Skeletal muscle satellite cell (primary cell): ENCODE measurements at regions not wholly inside any gene's neighbourhood (a gene's known extent, or its start where the extent isn't known, plus 50 kb on each side); places are given as distances from the start of the nearest gene placed in this dataset.
"Not testable (repeated sequence)": the region's sequence is repeated elsewhere in the genome, so short reads cannot be mapped to it uniquely, and the experiment has no call there.

Experiments
- H3K27me3 ChIP-seq: 2 replicates; pipeline ENCODE4 v1.7.0; 2013; ENCODE audit warnings: low read length; ENCODE audit not compliant: control insufficient read depth, insufficient read depth
- H3K36me3 ChIP-seq: 2 replicates; pipeline ENCODE4 v1.7.0; 2013; ENCODE audit warnings: mild to moderate bottlenecking, control low read depth, low read length; ENCODE audit not compliant: insufficient read depth
- H3K4me1 ChIP-seq: 2 replicates; pipeline ENCODE4 v1.7.0; 2013; ENCODE audit warnings: low read length; ENCODE audit not compliant: control insufficient read depth, insufficient read depth
- H3K4me2 ChIP-seq: 2 replicates; pipeline ENCODE4 v1.7.0; 2013; ENCODE audit warnings: mild to moderate bottlenecking, low read length
- H3K4me3 ChIP-seq: 2 replicates; pipeline ENCODE4 v1.7.0; 2013; ENCODE audit warnings: low read length
- H3K9ac ChIP-seq: 2 replicates; pipeline ENCODE4 v1.7.0; 2013; ENCODE audit warnings: mild to moderate bottlenecking, low read depth, low read length, moderate library complexity
- H3K9me3 ChIP-seq: replicated peaks from 2 replicates; pipeline ENCODE4 v1.7.0; 2013; ENCODE audit warnings: mild to moderate bottlenecking, control low read depth, low read length

DNA sequence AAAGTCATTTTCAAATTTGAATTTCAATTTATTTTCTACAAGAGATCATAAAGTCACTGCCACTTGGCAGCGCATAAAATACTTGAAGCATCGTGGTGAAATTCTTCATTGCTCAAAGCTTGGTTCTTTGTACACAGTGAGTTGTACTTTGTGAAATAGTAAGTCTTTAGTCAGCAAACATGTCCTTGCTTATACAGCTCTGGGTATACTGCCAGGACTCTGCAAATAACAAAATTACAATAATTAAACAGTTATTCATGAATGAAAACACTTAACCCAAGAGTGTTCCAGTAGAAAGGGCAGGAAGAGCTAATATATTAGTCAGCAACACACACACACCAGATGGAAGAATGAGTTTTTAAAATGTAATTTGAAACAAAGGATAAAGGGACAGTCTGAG, 1300.9 kb upstream of the DIAPH2 start:
- Histone ChIP-seq H3K9me3 (no peaks in the 10 kb centered on the region), H3K4me3 (no peak overlapping the region), H3K9ac (no peak overlapping the region), H3K36me3 (no peaks in the 10 kb centered on the region), H3K4me1 (no peaks in the 10 kb centered on the region), H3K27me3 (no peaks in the 10 kb centered on the region), H3K4me2 (no peak overlapping the region)

GRCh38 chrX:95427389-95427788, 1257.3 kb upstream of the DIAPH2 start:
- Histone ChIP-seq H3K36me3 (no peaks in the 10 kb centered on the region), H3K27me3 (no peaks in the 10 kb centered on the region), H3K4me2 (no peak overlapping the region), H3K4me3 (no peak overlapping the region), H3K9me3 (peaks cover 2% of the 10 kb centered on the region), H3K4me1 (no peaks in the 10 kb centered on the region), H3K9ac (no peak overlapping the region)

- H3K36me3 ChIP-seq: no peaks in the 10 kb centered on the region
- no peaks in the 10 kb centered on the region for H3K4me1 ChIP-seq
- no peak overlapping the region for H3K4me2 ChIP-seq
- no peaks in the 10 kb centered on the region for H3K27me3 ChIP-seq
- H3K9me3 ChIP-seq: no peaks in the 10 kb centered on the region
- no peak overlapping the region for H3K9ac ChIP-seq
- no peak overlapping the region for H3K4me3 ChIP-seq
Measured at GRCh38 chrX:95435198-95435597, 1249.4 kb upstream of the DIAPH2 start.

- Histone ChIP-seq H3K4me3 (no peak overlapping the region), H3K9me3 (no peaks in the 10 kb centered on the region), H3K4me2 (no peak overlapping the region), H3K36me3 (no peaks in the 10 kb centered on the region), H3K4me1 (no peaks in the 10 kb centered on the region), H3K9ac (no peak overlapping the region), H3K27me3 (no peaks in the 10 kb centered on the region)
Measured at GRCh38 chrX:95441836-95442235, 1242.8 kb upstream of the DIAPH2 start.

- H3K9me3 ChIP-seq: no peaks in the 10 kb centered on the region
- no peak overlapping the region for H3K9ac ChIP-seq
Measured at GRCh38 chrX:95484781-95485180, 1199.9 kb upstream of the DIAPH2 start.

GRCh38 chrX:95505721-95506120, 1178.9 kb upstream of the DIAPH2 start:
- Histone ChIP-seq H3K4me2 (no peak overlapping the region), H3K9me3 (no peaks in the 10 kb centered on the region)

More at GRCh38 chrX:95484781-95485180, 1199.9 kb upstream of the DIAPH2 start:
- Histone ChIP-seq H3K4me3 (no peak overlapping the region), H3K4me1 (no peaks in the 10 kb centered on the region), H3K36me3 (no peaks in the 10 kb centered on the region), H3K4me2 (no peak overlapping the region), H3K27me3 (no peaks in the 10 kb centered on the region)

DNA sequence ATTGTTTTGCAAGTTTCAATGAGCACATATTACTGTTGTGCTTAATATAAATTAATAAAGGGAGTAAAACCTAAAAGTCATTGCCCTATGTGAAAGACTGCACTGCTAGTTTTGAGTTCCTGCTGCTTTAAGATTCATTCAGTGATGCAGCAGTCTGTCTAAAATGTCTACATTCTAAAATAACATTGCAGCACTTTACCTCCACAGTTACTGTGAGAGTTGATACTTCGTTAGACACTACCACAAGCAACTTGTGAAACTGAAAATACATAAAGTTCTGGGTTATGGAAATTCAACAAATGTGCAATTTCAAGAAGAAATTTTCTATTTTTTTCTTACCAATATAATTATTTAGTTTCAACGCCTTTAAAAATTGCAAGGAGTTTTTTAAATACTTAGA, 1175.2 kb upstream of the DIAPH2 start:
- Histone ChIP-seq H3K4me1 (no peaks in the 10 kb centered on the region), H3K36me3 (no peaks in the 10 kb centered on the region), H3K9me3 (no peaks in the 10 kb centered on the region), H3K4me2 (no peak overlapping the region), H3K27me3 (no peaks in the 10 kb centered on the region), H3K4me3 (no peak overlapping the region), H3K9ac (no peak overlapping the region)

More at GRCh38 chrX:95505721-95506120, 1178.9 kb upstream of the DIAPH2 start:
- Histone ChIP-seq H3K4me1 (no peaks in the 10 kb centered on the region), H3K27me3 (no peaks in the 10 kb centered on the region), H3K4me3 (no peak overlapping the region), H3K9ac (no peak overlapping the region), H3K36me3 (no peaks in the 10 kb centered on the region)

GRCh38 chrX:95524018-95524417, 1160.6 kb upstream of the DIAPH2 start:
- H3K27me3 ChIP-seq, H3K4me2 ChIP-seq, H3K4me1 ChIP-seq, H3K9me3 ChIP-seq, H3K9ac ChIP-seq, H3K36me3 ChIP-seq, H3K4me3 ChIP-seq: not testable (repeated sequence)

DNA sequence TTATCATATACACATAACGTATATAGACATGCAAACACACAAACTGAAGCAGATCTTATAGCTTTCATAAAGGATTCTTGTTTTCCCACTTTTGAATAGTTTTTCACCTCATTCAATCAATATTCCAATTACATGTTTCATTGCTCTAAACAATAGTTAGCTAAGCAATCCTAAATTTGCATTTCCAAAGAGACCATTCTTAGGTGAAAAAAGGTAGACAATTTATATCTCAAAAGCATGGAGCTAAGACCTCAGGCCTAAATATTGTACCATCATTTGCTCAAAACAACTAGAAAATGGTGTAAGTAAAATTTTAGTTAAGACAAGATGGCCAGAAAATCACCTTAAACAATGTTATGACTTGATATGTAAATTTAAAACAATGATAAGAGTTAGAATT, 1148.5 kb upstream of the DIAPH2 start:
- Histone ChIP-seq H3K9ac (no peak overlapping the region), H3K4me2 (no peak overlapping the region), H3K4me1 (no peaks in the 10 kb centered on the region), H3K4me3 (no peak overlapping the region), H3K9me3 (no peaks in the 10 kb centered on the region), H3K27me3 (no peaks in the 10 kb centered on the region), H3K36me3 (no peaks in the 10 kb centered on the region)

DNA sequence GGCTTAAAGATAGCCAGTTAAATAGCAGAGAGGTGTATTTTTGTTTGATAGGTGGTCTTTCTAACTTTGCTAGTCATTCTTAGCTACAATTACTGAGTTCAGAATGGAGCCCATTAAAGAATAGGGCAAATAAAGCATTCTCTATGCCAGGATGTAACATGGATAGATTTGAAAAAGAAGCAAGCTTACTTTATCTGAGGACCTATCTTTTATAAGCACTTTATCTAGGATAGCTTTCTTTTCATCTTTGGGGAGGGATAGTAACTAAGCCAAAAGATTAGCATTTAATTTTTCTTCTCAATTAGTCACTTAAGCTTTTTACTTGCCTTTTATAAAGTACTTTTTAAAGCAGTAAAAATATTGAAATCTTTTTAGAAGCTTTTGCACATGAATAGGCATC, 1148.0 kb upstream of the DIAPH2 start:
- Histone ChIP-seq H3K9ac (no peak overlapping the region), H3K4me2 (no peak overlapping the region), H3K4me1 (no peaks in the 10 kb centered on the region), H3K36me3 (no peaks in the 10 kb centered on the region), H3K9me3 (no peaks in the 10 kb centered on the region), H3K4me3 (no peak overlapping the region), H3K27me3 (no peaks in the 10 kb centered on the region)

DNA sequence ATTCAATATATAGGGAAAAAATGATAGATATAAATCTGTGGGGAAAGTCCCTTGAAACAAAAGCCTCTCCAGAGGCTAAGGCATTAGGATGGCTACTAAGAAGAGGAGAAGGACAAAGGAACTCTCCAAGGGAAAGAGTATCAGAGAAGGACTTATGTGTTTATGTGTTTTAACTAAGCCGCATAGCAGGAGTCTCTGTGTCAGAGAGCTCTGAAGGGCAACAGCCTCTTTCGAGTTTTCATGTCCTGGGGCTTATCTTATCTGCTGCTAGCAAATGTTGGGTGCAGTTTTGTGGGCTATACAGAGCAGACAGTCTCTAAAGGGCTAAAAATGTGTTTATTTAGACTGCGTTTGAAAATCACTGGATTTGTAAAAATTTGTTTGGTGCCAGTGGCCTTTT, 1145.6 kb upstream of the DIAPH2 start:
- Histone ChIP-seq H3K9ac (no peak overlapping the region), H3K4me2 (no peak overlapping the region)

DNA sequence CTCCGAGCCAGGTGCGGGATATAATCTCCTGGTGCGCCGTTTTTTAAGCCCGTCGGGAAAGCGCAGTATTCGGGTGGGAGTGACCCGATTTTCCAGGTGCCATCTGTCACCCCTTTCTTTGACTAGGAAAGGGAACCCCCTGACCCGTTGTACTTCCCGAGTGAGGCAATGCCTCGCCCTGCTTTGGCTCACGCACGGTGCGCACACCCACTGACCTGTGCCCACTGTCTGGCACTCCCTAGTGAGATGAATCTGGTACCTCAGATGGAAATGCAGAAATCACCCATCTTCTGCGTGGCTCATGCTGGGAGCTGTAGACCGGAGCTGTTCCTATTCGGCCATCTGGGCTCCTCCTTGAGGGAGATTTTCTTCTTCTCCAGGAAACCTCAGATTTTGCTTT, 1135.1 kb upstream of the DIAPH2 start:
- not testable (repeated sequence) for H3K4me2 ChIP-seq, H3K4me3 ChIP-seq, H3K27me3 ChIP-seq, H3K9me3 ChIP-seq, H3K36me3 ChIP-seq, H3K4me1 ChIP-seq, H3K9ac ChIP-seq

More for the DNA sequence above, 1145.6 kb upstream of the DIAPH2 start:
- H3K4me1 ChIP-seq: no peaks in the 10 kb centered on the region
- H3K4me3 ChIP-seq: no peak overlapping the region
- no peaks in the 10 kb centered on the region for H3K27me3 ChIP-seq
- H3K9me3 ChIP-seq: no peaks in the 10 kb centered on the region
- H3K36me3 ChIP-seq: no peaks in the 10 kb centered on the region
